H9 (cell line): ENCODE measurements at regions not wholly inside any gene's neighbourhood (a gene's known extent, or its start where the extent isn't known, plus 50 kb on each side); places are given as distances from the start of the nearest gene placed in this dataset.

Source experiments
- DNase-seq: peaks from one replicate; pipeline ENCODE4 v3.0.0-alpha.2; 2017
- H2AFZ ChIP-seq: one replicate; pipeline ENCODE4 v1.6.1; 2013; ENCODE audit warnings: mild to moderate bottlenecking, low read length, control low read depth, moderate library complexity
- H2AK5ac ChIP-seq: 2 replicates; pipeline ENCODE4 v1.6.1; 2013; ENCODE audit warnings: low read length, control low read depth, mixed read lengths; ENCODE audit not compliant: insufficient read length
- H2BK120ac ChIP-seq: one replicate; pipeline ENCODE4 v1.6.1; 2013; ENCODE audit warnings: low read depth, mild to moderate bottlenecking, low read length, control low read depth, inconsistent platforms; ENCODE audit not compliant: poor library complexity, severe bottlenecking
- H2BK12ac ChIP-seq: 2 replicates; pipeline ENCODE4 v1.6.1; 2013; ENCODE audit warnings: low read length, control low read depth, mixed read lengths, low read depth; ENCODE audit not compliant: insufficient read length
- H2BK15ac ChIP-seq: 2 replicates; pipeline ENCODE4 v1.6.1; 2013; ENCODE audit warnings: low read depth, low read length, control low read depth
- H2BK20ac ChIP-seq: one replicate; pipeline ENCODE4 v1.6.1; 2013; ENCODE audit warnings: low read depth, mild to moderate bottlenecking, low read length, control low read depth, inconsistent platforms; ENCODE audit not compliant: poor library complexity, severe bottlenecking
- H2BK5ac ChIP-seq: 2 replicates; pipeline ENCODE4 v1.6.1; 2013; ENCODE audit warnings: low read length, control low read depth, mixed read lengths; ENCODE audit not compliant: insufficient read length
- H3K14ac ChIP-seq: 2 replicates; pipeline ENCODE4 v1.6.1; 2013; ENCODE audit warnings: low read length, control low read depth; ENCODE audit not compliant: insufficient read depth
- H3K18ac ChIP-seq: 2 replicates; pipeline ENCODE4 v1.6.1; 2013; ENCODE audit warnings: low read depth, mild to moderate bottlenecking, mixed read lengths, low read length, control low read depth; ENCODE audit not compliant: insufficient read length
- H3K23ac ChIP-seq: 2 replicates; pipeline ENCODE4 v1.6.1; 2013; ENCODE audit warnings: low read length, control low read depth, mixed read lengths, low read depth; ENCODE audit not compliant: insufficient read length
- H3K23me2 ChIP-seq: 2 replicates; pipeline ENCODE4 v1.6.1; 2013; ENCODE audit warnings: low read depth, mild to moderate bottlenecking, mixed read lengths, low read length, control low read depth; ENCODE audit not compliant: insufficient read length, poor library complexity, severe bottlenecking
- H3K27ac ChIP-seq: 2 replicates; pipeline ENCODE4 v1.5.1; 2013; ENCODE audit warnings: low read length, control low read depth, mixed read lengths, low read depth; ENCODE audit not compliant: insufficient read length
- H3K27me3 ChIP-seq: 2 replicates; pipeline ENCODE4 v1.6.1; 2013; ENCODE audit warnings: low read length, control low read depth, inconsistent platforms; ENCODE audit not compliant: insufficient read depth
- H3K4ac ChIP-seq: 2 replicates; pipeline ENCODE4 v1.6.1; 2013; ENCODE audit warnings: low read depth, mild to moderate bottlenecking, control low read depth, inconsistent platforms, low read length, moderate library complexity
- H3K4me1 ChIP-seq: 2 replicates; pipeline ENCODE4 v1.6.1; 2013; ENCODE audit warnings: low read length, control low read depth, inconsistent platforms; ENCODE audit not compliant: insufficient read depth
- H3K4me2 ChIP-seq: 2 replicates; pipeline ENCODE4 v1.6.1; 2013; ENCODE audit warnings: low read length, control low read depth, mixed read lengths; ENCODE audit not compliant: insufficient read length, insufficient read depth
- H3K56ac ChIP-seq: 2 replicates; pipeline ENCODE4 v1.6.1; 2013; ENCODE audit warnings: low read depth, mild to moderate bottlenecking, mixed read lengths, low read length, control low read depth; ENCODE audit not compliant: insufficient read length
- H3K79me1 ChIP-seq: 2 replicates; pipeline ENCODE4 v1.6.1; 2013; ENCODE audit warnings: low read depth, mild to moderate bottlenecking, moderate library complexity, low read length, control low read depth, inconsistent platforms; ENCODE audit not compliant: insufficient read depth, poor library complexity, severe bottlenecking
- H3K79me2 ChIP-seq: 2 replicates; pipeline ENCODE4 v1.6.1; 2013; ENCODE audit warnings: low read length, control low read depth, inconsistent platforms; ENCODE audit not compliant: insufficient read depth
- H3K9ac ChIP-seq: 2 replicates; pipeline ENCODE4 v1.6.1; 2013; ENCODE audit warnings: low read length, control low read depth, mixed read lengths; ENCODE audit not compliant: insufficient read length; ENCODE audit errors: extremely low read depth
- H3K9me3 ChIP-seq: one replicate; pipeline ENCODE4 v1.6.1; 2013; ENCODE audit warnings: low read depth, low read length, inconsistent platforms; ENCODE audit not compliant: control insufficient read depth
- H3T11ph ChIP-seq: one replicate; pipeline ENCODE4 v1.6.1; 2013; ENCODE audit warnings: mild to moderate bottlenecking, low read length, control low read depth, inconsistent platforms
- H4K20me1 ChIP-seq: one replicate; pipeline ENCODE4 v1.6.1; 2013; ENCODE audit not compliant: control insufficient read depth, insufficient read length, insufficient read depth
- H4K5ac ChIP-seq: 2 replicates; pipeline ENCODE4 v1.6.1; 2013; ENCODE audit warnings: low read depth, mild to moderate bottlenecking, mixed read lengths, low read length, control low read depth; ENCODE audit not compliant: insufficient read length
- H4K8ac ChIP-seq: replicated peaks from 2 replicates; pipeline ENCODE4 v1.6.1; 2013; ENCODE audit warnings: low read length, control low read depth, mixed read lengths, low read depth; ENCODE audit not compliant: insufficient read length
- H4K91ac ChIP-seq: 2 replicates; pipeline ENCODE4 v1.6.1; 2013; ENCODE audit warnings: low read depth, mild to moderate bottlenecking, moderate library complexity, mixed read lengths, low read length, control low read depth; ENCODE audit not compliant: insufficient read length
- H3K27ac Mint-ChIP-seq, 3 experiments: 2 replicates in 2 of 3; 3 replicates in 1 of 3; pipeline ENCODE4 v1.8.0; 2020 to 2021; ENCODE audit warnings: mixed read lengths in 3 of 3, mild to moderate bottlenecking in 1 of 3, moderate library complexity in 1 of 3
- H3K27me3 Mint-ChIP-seq: 2 replicates; pipeline ENCODE4 v1.8.0; 2021; ENCODE audit warnings: low read depth, mild to moderate bottlenecking, moderate library complexity, mixed read lengths
- H3K36me3 Mint-ChIP-seq, 3 experiments: 2 replicates in 2 of 3; 3 replicates in 1 of 3; pipeline ENCODE4 v1.8.0; 2020 to 2021; ENCODE audit warnings: low read depth in 3 of 3, mixed read lengths in 3 of 3; ENCODE audit not compliant: insufficient read depth in 1 of 3
- H3K4me1 Mint-ChIP-seq, 2 experiments: 2 replicates each; pipeline ENCODE4 v1.8.0; 2020; ENCODE audit warnings: mixed read lengths in 2 of 2
- H3K4me3 Mint-ChIP-seq, 2 experiments: 2 replicates in 1 of 2; 3 replicates in 1 of 2; pipeline ENCODE4 v1.8.0; 2020 to 2021; ENCODE audit warnings: mild to moderate bottlenecking in 2 of 2, mixed read lengths in 2 of 2, moderate library complexity in 1 of 2
- H3K9me3 Mint-ChIP-seq, 2 experiments: 2 replicates in 1 of 2; 3 replicates in 1 of 2; pipeline ENCODE4 v1.8.0; 2020; ENCODE audit warnings: mild to moderate bottlenecking in 2 of 2, mixed read lengths in 2 of 2, moderate library complexity in 1 of 2
- WGBS: extraction: QIAGEN DNeasy Blood & Tissue Kit; methylation state at CpG from one replicate; pipeline ENCODE4 v1.1.7; 2013; ENCODE audit warnings: missing lambda C conversion rate, low lambda C conversion rate, mixed read lengths; ENCODE audit not compliant: insufficient read length; ENCODE audit errors: extremely low coverage; 5-methylcytosine and 5-hydroxymethylcytosine counted together
- TF ChIP-seq, protein P1 (sequence below): fragments of 200-600 bp; sonication (generic); conservative IDR thresholded peaks from 3 replicates; pipeline ENCODE4 v1.8.0; 2021; ENCODE audit warnings: antibody characterized with exemption, mild to moderate bottlenecking

DNA sequence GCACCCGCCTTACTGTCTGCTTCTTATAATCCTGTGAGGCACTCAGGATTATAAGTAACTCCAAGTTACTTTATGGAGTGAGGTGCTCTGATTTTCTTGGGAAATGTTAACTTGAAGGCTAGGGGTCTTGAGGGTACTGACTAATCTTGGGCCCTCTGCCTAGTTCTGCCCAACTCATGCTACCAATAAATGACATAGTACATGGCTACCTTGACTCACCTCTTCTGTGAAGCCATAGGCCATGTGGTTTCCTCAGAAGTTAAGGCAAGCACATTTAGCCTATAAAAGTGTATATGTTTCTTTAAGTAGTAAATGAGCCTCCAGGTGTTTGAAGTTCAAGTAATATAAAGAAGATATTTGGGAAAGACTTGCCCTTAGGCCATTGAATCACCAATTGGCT, 99.8 kb upstream of the CASK start:
- Mint-ChIP-seq H3K4me1 (peaks cover 0 to 6% of the 10 kb centered on the region in 2 experiments; a peak in 2 of 4 replicates), H3K27ac (no peak overlapping the region), H3K4me3 (no peak overlapping the region), H3K27me3 (no peaks in the 10 kb centered on the region; the same call in 1 of the 2 replicates), H3K36me3 (peaks cover 0 to 6% (median 4%) of the 10 kb centered on the region in 3 experiments; a peak in 2 of 7 replicates), H3K9me3 (peaks cover 56 to 58% of the 10 kb centered on the region in 2 experiments)
- Histone ChIP-seq H2AK5ac (no peak overlapping the region), H2BK15ac (no peak overlapping the region), H3K4me1 (no peaks in the 10 kb centered on the region), H3K4me2 (no peak overlapping the region), H2AFZ (no peak overlapping the region), H3K27me3 (no peaks in the 10 kb centered on the region), H2BK12ac (no peak overlapping the region), H3K79me1 (no peaks in the 10 kb centered on the region), H3K23me2 (no peaks in the 10 kb centered on the region), H2BK120ac (no peak overlapping the region), H2BK20ac (no peak overlapping the region), H3K4ac (no peak overlapping the region), H3K14ac (no peak overlapping the region), H4K8ac (no peak overlapping the region), H3K9ac (no peak overlapping the region), H3T11ph (no peak overlapping the region), H3K56ac (no peak overlapping the region), H3K18ac (no peak overlapping the region), H4K91ac (no peak overlapping the region), H4K5ac (no peak overlapping the region), H3K9me3 (no peaks in the 10 kb centered on the region), H3K23ac (no peak overlapping the region), H4K20me1 (no peaks in the 10 kb centered on the region), H2BK5ac (no peak overlapping the region), H3K27ac (no peak overlapping the region), H3K79me2 (no peaks in the 10 kb centered on the region)
- no peak for DNase-seq
- no CpG with 5 or more reads among the region's 1 CpG for WGBS
- TF ChIP-seq, protein P1, sequence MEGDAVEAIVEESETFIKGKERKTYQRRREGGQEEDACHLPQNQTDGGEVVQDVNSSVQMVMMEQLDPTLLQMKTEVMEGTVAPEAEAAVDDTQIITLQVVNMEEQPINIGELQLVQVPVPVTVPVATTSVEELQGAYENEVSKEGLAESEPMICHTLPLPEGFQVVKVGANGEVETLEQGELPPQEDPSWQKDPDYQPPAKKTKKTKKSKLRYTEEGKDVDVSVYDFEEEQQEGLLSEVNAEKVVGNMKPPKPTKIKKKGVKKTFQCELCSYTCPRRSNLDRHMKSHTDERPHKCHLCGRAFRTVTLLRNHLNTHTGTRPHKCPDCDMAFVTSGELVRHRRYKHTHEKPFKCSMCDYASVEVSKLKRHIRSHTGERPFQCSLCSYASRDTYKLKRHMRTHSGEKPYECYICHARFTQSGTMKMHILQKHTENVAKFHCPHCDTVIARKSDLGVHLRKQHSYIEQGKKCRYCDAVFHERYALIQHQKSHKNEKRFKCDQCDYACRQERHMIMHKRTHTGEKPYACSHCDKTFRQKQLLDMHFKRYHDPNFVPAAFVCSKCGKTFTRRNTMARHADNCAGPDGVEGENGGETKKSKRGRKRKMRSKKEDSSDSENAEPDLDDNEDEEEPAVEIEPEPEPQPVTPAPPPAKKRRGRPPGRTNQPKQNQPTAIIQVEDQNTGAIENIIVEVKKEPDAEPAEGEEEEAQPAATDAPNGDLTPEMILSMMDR = no peak
